H1 (cell line): ENCODE measurements at regions not wholly inside any gene's neighbourhood (a gene's known extent, or its start where the extent isn't known, plus 50 kb on each side); places are given as distances from the start of the nearest gene placed in this dataset.

ENCODE experiments used
- BRCA1 ChIP-seq: IDR thresholded peaks from 2 replicates; pipeline ENCODE4 v1.6.1; 2012; ENCODE audit warnings: low read depth, low read length, improper control_type of control experiment
- CHD2 ChIP-seq: IDR thresholded peaks from 2 replicates; pipeline ENCODE4 v1.6.1; 2012; ENCODE audit warnings: low read length, improper control_type of control experiment
- CREB1 ChIP-seq: IDR thresholded peaks from 2 replicates; pipeline ENCODE4 v1.6.1; 2012; ENCODE audit warnings: inconsistent platforms
- EP300 ChIP-seq, 2 experiments: IDR thresholded peaks; 1 replicate in 1 of 2; 2 replicates in 1 of 2; pipeline ENCODE4 v1.6.1; 2011 to 2012; ENCODE audit warnings: low read depth in 2 of 2, low read length in 2 of 2, mild to moderate bottlenecking in 2 of 2, borderline replicate concordance in 1 of 2, inconsistent platforms in 1 of 2, moderate library complexity in 1 of 2
- EZH2 ChIP-seq: fragments of 200-600 bp; sonication (generic); IDR thresholded peaks from 2 replicates; pipeline ENCODE4 v1.7.1; 2012; ENCODE audit warnings: low read depth, mild to moderate bottlenecking, moderate library complexity, low read length, inconsistent platforms; ENCODE audit not compliant: severe bottlenecking
- GABPA ChIP-seq: IDR thresholded peaks from 2 replicates; pipeline ENCODE4 v1.6.1; 2011; ENCODE audit warnings: mild to moderate bottlenecking, low read length, moderate library complexity, borderline replicate concordance; ENCODE audit not compliant: insufficient read depth
- GTF2F1 ChIP-seq: IDR thresholded peaks from 2 replicates; pipeline ENCODE4 v1.6.1; 2012; ENCODE audit warnings: low read depth, low read length, improper control_type of control experiment, borderline replicate concordance
- POLR2A ChIP-seq, 2 experiments: IDR thresholded peaks; 1 replicate in 1 of 2; 2 replicates in 1 of 2; pipeline ENCODE4 v1.6.1; 2011; ENCODE audit warnings: low read depth in 2 of 2, low read length in 2 of 2, mild to moderate bottlenecking in 2 of 2; ENCODE audit errors: control extremely low read depth in 1 of 2
- SAP30 ChIP-seq: fragments of 300-600 bp; sonication (generic); IDR thresholded peaks from 2 replicates; pipeline ENCODE4 v1.7.1; 2012; ENCODE audit warnings: low read length, moderate library complexity, mild to moderate bottlenecking, inconsistent platforms; ENCODE audit not compliant: insufficient read depth, insufficient replicate concordance
- SP1 ChIP-seq: IDR thresholded peaks from 2 replicates; pipeline ENCODE4 v1.6.1; 2011; ENCODE audit warnings: low read depth, low read length
- SP4 ChIP-seq: IDR thresholded peaks from 2 replicates; pipeline ENCODE4 v1.6.1; 2012; ENCODE audit warnings: low read length, inconsistent platforms
- TAF1 ChIP-seq: IDR thresholded peaks from 2 replicates; pipeline ENCODE4 v1.6.1; 2011; ENCODE audit warnings: mild to moderate bottlenecking, low read depth, low read length
- TAF7 ChIP-seq: optimal IDR thresholded peaks from 2 replicates; pipeline ENCODE3; 2011; ENCODE audit warnings: low read depth, mild to moderate bottlenecking, inconsistent platforms, low read length, moderate library complexity, borderline replicate concordance
- TF ChIP-seq, protein P1 (sequence below), 3 experiments: IDR thresholded peaks; 1 replicate in 2 of 3; 2 replicates in 1 of 3; pipeline versions ENCODE4 v1.5.1 to v1.6.1; 2011; ENCODE audit warnings: low read length in 3 of 3, mild to moderate bottlenecking in 3 of 3, inconsistent platforms in 2 of 3, low read depth in 1 of 3, moderate library complexity in 1 of 3; ENCODE audit not compliant: insufficient read depth in 1 of 3; ENCODE audit errors: control extremely low read depth in 1 of 3

GRCh38 chr21:16305686-16306085 lies 575.9 kb downstream of the USP25 start:
- TF ChIP-seq EP300 (IDR thresholded peaks at IDR 0.05; ENCODE audit: borderline replicate concordance in 1 of 2, low read depth in 2 of 2, low read length in 2 of 2) (no peak), EZH2 (no peak), POLR2A (IDR thresholded peaks at IDR 0.05; ENCODE audit: control extremely low read depth in 1 of 2, low read depth in 2 of 2, low read length in 2 of 2) (no peak), CREB1 (no peak), GABPA (no peak), SP1 (no peak), GTF2F1 (no peak), SP4 (no peak), TAF1 (no peak), SAP30 (no peak), CHD2 (no peak), TAF7 (no peak), BRCA1 (no peak)
- TF ChIP-seq, protein P1, sequence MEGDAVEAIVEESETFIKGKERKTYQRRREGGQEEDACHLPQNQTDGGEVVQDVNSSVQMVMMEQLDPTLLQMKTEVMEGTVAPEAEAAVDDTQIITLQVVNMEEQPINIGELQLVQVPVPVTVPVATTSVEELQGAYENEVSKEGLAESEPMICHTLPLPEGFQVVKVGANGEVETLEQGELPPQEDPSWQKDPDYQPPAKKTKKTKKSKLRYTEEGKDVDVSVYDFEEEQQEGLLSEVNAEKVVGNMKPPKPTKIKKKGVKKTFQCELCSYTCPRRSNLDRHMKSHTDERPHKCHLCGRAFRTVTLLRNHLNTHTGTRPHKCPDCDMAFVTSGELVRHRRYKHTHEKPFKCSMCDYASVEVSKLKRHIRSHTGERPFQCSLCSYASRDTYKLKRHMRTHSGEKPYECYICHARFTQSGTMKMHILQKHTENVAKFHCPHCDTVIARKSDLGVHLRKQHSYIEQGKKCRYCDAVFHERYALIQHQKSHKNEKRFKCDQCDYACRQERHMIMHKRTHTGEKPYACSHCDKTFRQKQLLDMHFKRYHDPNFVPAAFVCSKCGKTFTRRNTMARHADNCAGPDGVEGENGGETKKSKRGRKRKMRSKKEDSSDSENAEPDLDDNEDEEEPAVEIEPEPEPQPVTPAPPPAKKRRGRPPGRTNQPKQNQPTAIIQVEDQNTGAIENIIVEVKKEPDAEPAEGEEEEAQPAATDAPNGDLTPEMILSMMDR (IDR thresholded peaks at IDR 0.05; ENCODE audit: control extremely low read depth in 1 of 3, insufficient read depth in 1 of 3, low read depth in 1 of 3, low read length in 3 of 3) = no peak
